ENCODE measurements at regions not wholly inside any gene's neighbourhood (a gene's known extent, or its start where the extent isn't known, plus 50 kb on each side); places are given as distances from the start of the nearest gene placed in this dataset.

DNA sequence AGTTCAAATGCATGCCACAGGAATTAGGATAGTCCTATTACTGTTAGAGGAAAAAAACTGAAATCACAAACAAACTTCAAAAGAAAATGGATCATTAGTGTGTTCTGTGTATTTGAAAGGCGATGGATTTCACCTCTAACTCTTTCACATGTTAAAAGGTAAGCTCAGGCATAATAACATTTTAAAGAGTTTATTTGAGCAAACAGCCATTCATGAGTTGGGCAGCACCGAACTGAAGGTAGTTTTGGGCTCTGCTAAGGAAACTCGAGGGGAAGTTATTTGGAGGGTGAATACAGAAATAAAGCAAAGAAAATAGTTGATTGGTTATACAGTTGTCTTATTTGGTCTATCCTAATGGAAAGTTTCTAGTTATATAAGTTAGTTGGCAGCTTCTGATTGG lies 546.5 kb upstream of the POU3F2 start:
- Histone ChIP-seq H3K27me3 (ENCODE audit: low read length) (no peaks in the 10 kb centered on the region), H3K4me3 (ENCODE audit: insufficient read depth, low read length, poor library complexity, severe bottlenecking) (no peak overlapping the region), H3F3A (ENCODE audit: insufficient read depth) (no peaks in the 10 kb centered on the region), H3K36me3 (ENCODE audit: low read length) (no peaks in the 10 kb centered on the region), H4K20me1 (ENCODE audit: low read depth, low read length) (no peaks in the 10 kb centered on the region), H3K27ac (ENCODE audit: low read depth, low read length) (no peak overlapping the region), H3K79me2 (ENCODE audit: insufficient read depth, low read length) (no peaks in the 10 kb centered on the region), H3K9me3 (ENCODE audit: insufficient read depth, low read length) (no peaks in the 10 kb centered on the region), H2AFZ (ENCODE audit: low read depth, low read length, severe bottlenecking) (no peak overlapping the region), H3K9me2 (replicated peaks; ENCODE audit: insufficient read depth, low read length) (no peaks in the 10 kb centered on the region), H3K9ac (ENCODE audit: low read length) (no peak overlapping the region), H3K4me2 (ENCODE audit: low read depth, low read length, poor library complexity, severe bottlenecking) (no peak overlapping the region)
- no peak for TF ChIP-seq CTCF (IDR thresholded peaks at IDR 0.05; ENCODE audit: insufficient read depth, low read length, poor library complexity, severe bottlenecking)
- no peak for TF ChIP-seq EZH2phosphoT487 (conservative IDR thresholded peaks at IDR 0.05; ENCODE audit: low read length)

DNA sequence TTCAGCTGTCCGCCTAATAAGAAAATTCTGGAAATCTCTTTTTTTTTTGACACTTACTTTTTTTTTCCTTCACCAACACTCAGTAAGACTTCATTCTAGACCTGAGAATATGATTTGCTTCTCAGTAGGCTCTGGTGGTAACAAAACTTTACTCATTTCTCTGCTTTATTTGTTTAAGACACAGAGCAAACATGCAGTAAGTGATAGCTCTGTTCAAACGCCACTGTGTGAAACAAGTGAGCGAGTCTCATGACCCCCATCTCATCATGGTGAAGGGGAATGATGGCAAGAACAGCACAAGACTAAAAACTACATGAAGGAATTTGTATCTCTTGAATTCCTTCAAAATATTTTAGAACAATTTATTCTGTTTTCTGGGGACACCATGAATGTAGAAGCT lies 541.6 kb upstream of the POU3F2 start:
- Histone ChIP-seq H3K4me2 (ENCODE audit: low read depth, low read length, poor library complexity, severe bottlenecking) (no peak overlapping the region), H3F3A (ENCODE audit: insufficient read depth) (no peaks in the 10 kb centered on the region), H3K4me3 (ENCODE audit: insufficient read depth, low read length, poor library complexity, severe bottlenecking) (no peak overlapping the region), H3K79me2 (ENCODE audit: insufficient read depth, low read length) (no peaks in the 10 kb centered on the region), H3K9me3 (ENCODE audit: insufficient read depth, low read length) (no peaks in the 10 kb centered on the region), H3K27me3 (ENCODE audit: low read length) (no peaks in the 10 kb centered on the region), H4K20me1 (ENCODE audit: low read depth, low read length) (no peaks in the 10 kb centered on the region), H3K27ac (ENCODE audit: low read depth, low read length) (no peak overlapping the region), H3K36me3 (ENCODE audit: low read length) (no peaks in the 10 kb centered on the region), H3K9ac (ENCODE audit: low read length) (no peak overlapping the region), H2AFZ (ENCODE audit: low read depth, low read length, severe bottlenecking) (no peak overlapping the region), H3K9me2 (replicated peaks; ENCODE audit: insufficient read depth, low read length) (no peaks in the 10 kb centered on the region)
- no peak for TF ChIP-seq EZH2phosphoT487 (conservative IDR thresholded peaks at IDR 0.05; ENCODE audit: low read length)

DNA sequence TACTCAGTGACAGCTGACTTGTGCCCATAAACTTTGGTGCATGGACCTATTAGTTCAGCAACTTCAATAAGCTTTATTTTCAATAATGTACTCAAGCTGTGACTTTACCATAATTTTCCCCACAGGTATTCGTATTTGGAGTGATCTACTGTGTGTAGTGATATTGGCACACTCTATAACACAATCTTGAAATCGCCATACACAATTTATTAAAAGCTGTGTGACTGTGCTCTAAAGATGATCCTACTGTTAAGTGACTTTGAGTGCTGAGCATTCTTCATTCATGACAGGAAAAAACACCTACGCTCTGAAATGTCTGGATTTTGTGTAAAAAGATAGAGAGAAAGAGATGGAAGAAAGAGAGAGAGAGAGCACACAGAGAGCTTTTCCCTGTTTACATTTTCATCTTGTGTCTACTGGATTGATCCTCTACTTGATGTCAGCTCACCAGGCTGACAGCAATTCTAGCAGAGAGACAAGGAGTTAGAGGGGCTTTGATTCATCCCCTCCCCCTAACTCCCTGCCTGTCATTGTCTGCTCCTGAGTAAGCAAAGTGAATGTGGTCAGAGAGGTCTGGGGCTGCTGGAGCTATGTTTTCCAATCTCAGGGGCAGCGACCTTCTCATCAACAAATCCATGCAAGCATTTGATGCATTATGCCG lies 538.7 kb upstream of the POU3F2 start:
- H3K27me3 ChIP-seq (ENCODE audit: low read length), result no peaks in the 10 kb centered on the region
- no peaks in the 10 kb centered on the region for H3K9me2 ChIP-seq (replicated peaks; ENCODE audit: insufficient read depth, low read length)
- no peaks in the 10 kb centered on the region for H3K9me3 ChIP-seq (ENCODE audit: insufficient read depth, low read length)
- no peak overlapping the region for H3K27ac ChIP-seq (ENCODE audit: low read depth, low read length)
- no peak overlapping the region for H3K9ac ChIP-seq (ENCODE audit: low read length)
- H3K79me2 ChIP-seq (ENCODE audit: insufficient read depth, low read length), result no peaks in the 10 kb centered on the region
- H3K4me2 ChIP-seq (ENCODE audit: low read depth, low read length, poor library complexity, severe bottlenecking), result no peak overlapping the region
- H3K4me3 ChIP-seq (ENCODE audit: insufficient read depth, low read length, poor library complexity, severe bottlenecking), result no peak overlapping the region
- H3K36me3 ChIP-seq (ENCODE audit: low read length), result no peaks in the 10 kb centered on the region
- no peak overlapping the region for H2AFZ ChIP-seq (ENCODE audit: low read depth, low read length, severe bottlenecking)
- TF ChIP-seq CTCF (IDR thresholded peaks at IDR 0.05; ENCODE audit: insufficient read depth, low read length, poor library complexity, severe bottlenecking) (no peak), EZH2phosphoT487 (conservative IDR thresholded peaks at IDR 0.05; ENCODE audit: low read length) (no peak)
- no peaks in the 10 kb centered on the region for H4K20me1 ChIP-seq (ENCODE audit: low read depth, low read length)
- no peaks in the 10 kb centered on the region for H3F3A ChIP-seq (ENCODE audit: insufficient read depth)

DNA sequence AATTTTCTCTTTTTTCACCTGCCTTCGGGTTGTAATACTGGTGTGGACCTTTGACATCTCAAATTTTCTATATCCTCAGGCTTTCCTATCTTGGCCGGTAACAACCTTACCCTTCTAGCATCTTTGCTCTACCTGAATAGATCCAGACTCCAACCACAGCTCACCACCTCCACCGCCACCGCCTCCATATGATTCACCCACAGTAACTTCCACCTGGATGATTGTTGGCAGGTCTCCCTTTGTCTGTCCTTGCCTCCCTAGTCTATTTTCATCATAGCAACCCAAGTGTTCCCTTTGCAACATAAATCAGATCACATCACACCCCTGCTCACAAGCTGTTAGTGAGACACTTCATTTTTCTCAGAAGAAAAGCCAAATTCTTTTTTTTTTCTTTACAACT lies 525.8 kb upstream of the POU3F2 start:
- no peaks in the 10 kb centered on the region for H3K9me2 ChIP-seq (replicated peaks; ENCODE audit: insufficient read depth, low read length)
- no peaks in the 10 kb centered on the region for H3K36me3 ChIP-seq (ENCODE audit: low read length)
- no peak overlapping the region for H3K4me3 ChIP-seq (ENCODE audit: insufficient read depth, low read length, poor library complexity, severe bottlenecking)
- no peaks in the 10 kb centered on the region for H4K20me1 ChIP-seq (ENCODE audit: low read depth, low read length)
- H3K27me3 ChIP-seq (ENCODE audit: low read length), result no peaks in the 10 kb centered on the region
- TF ChIP-seq CTCF (IDR thresholded peaks at IDR 0.05; ENCODE audit: insufficient read depth, low read length, poor library complexity, severe bottlenecking), result no peak
- no peak for TF ChIP-seq EZH2phosphoT487 (conservative IDR thresholded peaks at IDR 0.05; ENCODE audit: low read length)
- no peaks in the 10 kb centered on the region for H3K9me3 ChIP-seq (ENCODE audit: insufficient read depth, low read length)
- no peaks in the 10 kb centered on the region for H3K79me2 ChIP-seq (ENCODE audit: insufficient read depth, low read length)
- no peak overlapping the region for H3K4me2 ChIP-seq (ENCODE audit: low read depth, low read length, poor library complexity, severe bottlenecking)
- no peak overlapping the region for H3K9ac ChIP-seq (ENCODE audit: low read length)
- no peaks in the 10 kb centered on the region for H3F3A ChIP-seq (ENCODE audit: insufficient read depth)
- H2AFZ ChIP-seq (ENCODE audit: low read depth, low read length, severe bottlenecking), result no peak overlapping the region
- no peak overlapping the region for H3K27ac ChIP-seq (ENCODE audit: low read depth, low read length)
